ENCODE measurements at regions not wholly inside any gene's neighbourhood (a gene's known extent, or its start where the extent isn't known, plus 50 kb on each side); places are given as distances from the start of the nearest gene placed in this dataset.

- Histone ChIP-seq H3K27me3 (no peaks in the 10 kb centered on the region), H3K4me1 (no peaks in the 10 kb centered on the region), H3K4me3 (no peak overlapping the region), H3K9me3 (no peaks in the 10 kb centered on the region), H3K36me3 (ENCODE audit: low read depth, missing control alignments) (no peaks in the 10 kb centered on the region), H3K27ac (no peak overlapping the region)
- intact Hi-C loops (cut with DNase I; ENCODE audit: low total_unique reads), result no loop called here
- no peak for DNase-seq
- TF ChIP-seq CTCF (IDR thresholded peaks at IDR 0.05) (no peak), POLR2A (IDR thresholded peaks at IDR 0.05) (no peak)
Observed at GRCh38 chr3:87810452-87811016, 248.3 kb downstream of the CGGBP1 start.

GRCh38 chr3:87805670-87806069 lies 253.1 kb downstream of the CGGBP1 start:
- Histone ChIP-seq H3K4me1 (no peaks in the 10 kb centered on the region), H3K9me3 (no peaks in the 10 kb centered on the region), H3K36me3 (ENCODE audit: low read depth, missing control alignments) (no peaks in the 10 kb centered on the region), H3K4me3 (no peak overlapping the region), H3K27ac (no peak overlapping the region), H3K27me3 (no peaks in the 10 kb centered on the region)
- 82 to 89% methylated on average over 5 of the region's 5 CpGs for WGBS, 2 donors
- no peak for TF ChIP-seq CTCF (IDR thresholded peaks at IDR 0.05)
- no peak for TF ChIP-seq POLR2A (IDR thresholded peaks at IDR 0.05)
- DNase-seq, result no peak
- intact Hi-C loops (cut with DNase I; ENCODE audit: low total_unique reads), result no loop called here

GRCh38 chr3:87801409-87801808 lies 257.4 kb downstream of the CGGBP1 start:
- Histone ChIP-seq H3K36me3 (ENCODE audit: low read depth, missing control alignments) (no peaks in the 10 kb centered on the region), H3K27me3 (no peaks in the 10 kb centered on the region), H3K9me3 (no peaks in the 10 kb centered on the region), H3K4me3 (no peak overlapping the region), H3K4me1 (no peaks in the 10 kb centered on the region), H3K27ac (no peak overlapping the region)
- no peak for TF ChIP-seq CTCF (IDR thresholded peaks at IDR 0.05)
- 67 to 68% methylated on average over 5 of the region's 5 CpGs for WGBS, 2 donors
- no peak for DNase-seq
- intact Hi-C loops (cut with DNase I; ENCODE audit: low total_unique reads), result no loop called here

GRCh38 chr3:87800516-87800915 lies 258.3 kb downstream of the CGGBP1 start:
- no peaks in the 10 kb centered on the region for H3K9me3 ChIP-seq
- H3K27ac ChIP-seq, result no peak overlapping the region
- H3K4me3 ChIP-seq, result no peak overlapping the region
- no peaks in the 10 kb centered on the region for H3K4me1 ChIP-seq
- intact Hi-C loops (cut with DNase I; ENCODE audit: low total_unique reads), result no loop called here
- H3K36me3 ChIP-seq (ENCODE audit: low read depth, missing control alignments), result no peaks in the 10 kb centered on the region
- no peaks in the 10 kb centered on the region for H3K27me3 ChIP-seq
- no peak for DNase-seq
- TF ChIP-seq POLR2A (IDR thresholded peaks at IDR 0.05) (no peak), CTCF (IDR thresholded peaks at IDR 0.05) (no peak)

- TF ChIP-seq POLR2A (IDR thresholded peaks at IDR 0.05) (no peak), CTCF (IDR thresholded peaks at IDR 0.05) (no peak)
- H3K9me3 ChIP-seq, result no peaks in the 10 kb centered on the region
- H3K36me3 ChIP-seq (ENCODE audit: low read depth, missing control alignments), result no peaks in the 10 kb centered on the region
- intact Hi-C loops (cut with DNase I; ENCODE audit: low total_unique reads), result no loop called here
- H3K4me3 ChIP-seq, result no peak overlapping the region
- no peaks in the 10 kb centered on the region for H3K27me3 ChIP-seq
- no peaks in the 10 kb centered on the region for H3K4me1 ChIP-seq
- WGBS, 2 donors, result 35 to 55% methylated on average over 4 of the region's 4 CpGs
- H3K27ac ChIP-seq, result no peak overlapping the region
- no peak for DNase-seq
Observed at GRCh38 chr3:87798567-87798947, 260.2 kb downstream of the CGGBP1 start.
